Neural cell (in vitro differentiated cells): ENCODE measurements at regions not wholly inside any gene's neighbourhood (a gene's known extent, or its start where the extent isn't known, plus 50 kb on each side); places are given as distances from the start of the nearest gene placed in this dataset.
"Not testable (repeated sequence)": the region's sequence is repeated elsewhere in the genome, so short reads cannot be mapped to it uniquely, and the experiment has no call there.

Experiments used
- EP300 ChIP-seq: fragments of 450-650 bp; conservative IDR thresholded peaks from 2 replicates; pipeline ENCODE4 v1.6.1; 2014; ENCODE audit warnings: antibody characterized with exemption, mild to moderate bottlenecking, moderate library complexity; ENCODE audit not compliant: poor library complexity, severe bottlenecking
- EZH2 ChIP-seq: fragments of 200-600, 300-800 bp; shearing (Covaris generic), sonication (generic); IDR thresholded peaks from 2 replicates; pipeline ENCODE4 v1.6.1; 2014; ENCODE audit warnings: antibody characterized with exemption, low read length, borderline replicate concordance, mild to moderate bottlenecking; ENCODE audit not compliant: insufficient read depth, poor library complexity, severe bottlenecking
- TF ChIP-seq, protein P1 (sequence below): fragments of 450-650 bp; IDR thresholded peaks from 2 replicates; pipeline ENCODE4 v1.5.1; 2014; ENCODE audit warnings: antibody characterized with exemption, mild to moderate bottlenecking, moderate library complexity; ENCODE audit not compliant: poor library complexity, severe bottlenecking

DNA sequence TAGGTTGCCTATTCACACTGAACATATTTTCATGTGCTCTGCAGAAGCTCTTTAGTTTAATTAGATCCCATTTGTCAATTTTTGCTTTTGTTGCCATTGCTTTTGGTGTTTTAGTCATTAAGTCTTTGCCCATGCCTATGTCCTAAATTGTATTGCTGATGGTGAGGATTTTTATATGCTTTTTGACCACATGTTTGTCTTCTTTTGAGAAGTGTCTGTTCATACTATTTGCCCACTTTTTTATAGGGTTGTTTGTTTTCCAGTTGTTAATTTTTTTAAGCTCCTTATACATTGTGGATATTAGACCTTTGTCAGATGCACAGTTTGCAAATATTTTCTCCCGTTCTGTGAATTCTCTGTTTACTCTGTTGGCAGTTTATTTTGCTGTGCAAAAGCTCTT is 84.5 kb upstream of the LRIF1 start:
- not testable (repeated sequence) for TF ChIP-seq EZH2, EP300
- TF ChIP-seq, protein P1, sequence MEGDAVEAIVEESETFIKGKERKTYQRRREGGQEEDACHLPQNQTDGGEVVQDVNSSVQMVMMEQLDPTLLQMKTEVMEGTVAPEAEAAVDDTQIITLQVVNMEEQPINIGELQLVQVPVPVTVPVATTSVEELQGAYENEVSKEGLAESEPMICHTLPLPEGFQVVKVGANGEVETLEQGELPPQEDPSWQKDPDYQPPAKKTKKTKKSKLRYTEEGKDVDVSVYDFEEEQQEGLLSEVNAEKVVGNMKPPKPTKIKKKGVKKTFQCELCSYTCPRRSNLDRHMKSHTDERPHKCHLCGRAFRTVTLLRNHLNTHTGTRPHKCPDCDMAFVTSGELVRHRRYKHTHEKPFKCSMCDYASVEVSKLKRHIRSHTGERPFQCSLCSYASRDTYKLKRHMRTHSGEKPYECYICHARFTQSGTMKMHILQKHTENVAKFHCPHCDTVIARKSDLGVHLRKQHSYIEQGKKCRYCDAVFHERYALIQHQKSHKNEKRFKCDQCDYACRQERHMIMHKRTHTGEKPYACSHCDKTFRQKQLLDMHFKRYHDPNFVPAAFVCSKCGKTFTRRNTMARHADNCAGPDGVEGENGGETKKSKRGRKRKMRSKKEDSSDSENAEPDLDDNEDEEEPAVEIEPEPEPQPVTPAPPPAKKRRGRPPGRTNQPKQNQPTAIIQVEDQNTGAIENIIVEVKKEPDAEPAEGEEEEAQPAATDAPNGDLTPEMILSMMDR = not testable (repeated sequence)
